Muscle layer of colon (tissue), 2 donors: ENCODE measurements at regions not wholly inside any gene's neighbourhood (a gene's known extent, or its start where the extent isn't known, plus 50 kb on each side); places are given as distances from the start of the nearest gene placed in this dataset.

Experiments used
- H3K27ac ChIP-seq: one replicate; pipeline ENCODE4 v1.7.0; 2013; ENCODE audit warnings: low read depth, mild to moderate bottlenecking, low read length, moderate library complexity
- H3K27me3 ChIP-seq, 2 donors: one replicate each; pipeline ENCODE4 v1.7.0; 2013; ENCODE audit warnings: low read length in 2 of 2, mild to moderate bottlenecking in 2 of 2; ENCODE audit not compliant: insufficient read depth in 2 of 2, control insufficient read depth in 1 of 2
- H3K36me3 ChIP-seq: one replicate; pipeline ENCODE4 v1.7.0; 2013; ENCODE audit warnings: mild to moderate bottlenecking, low read length; ENCODE audit not compliant: insufficient read depth
- H3K4me1 ChIP-seq: one replicate; pipeline ENCODE4 v1.7.0; 2013; ENCODE audit warnings: mild to moderate bottlenecking, low read length; ENCODE audit not compliant: insufficient read depth
- H3K4me3 ChIP-seq, 2 donors: one replicate each; pipeline ENCODE4 v1.7.0; 2013; ENCODE audit warnings: low read length in 2 of 2, low read depth in 1 of 2, mild to moderate bottlenecking in 1 of 2, moderate library complexity in 1 of 2
- H3K9ac ChIP-seq: one replicate; pipeline ENCODE4 v1.7.0; 2013; ENCODE audit warnings: low read length
- H3K9me3 ChIP-seq: one replicate; pipeline ENCODE4 v1.7.0; 2013; ENCODE audit warnings: mild to moderate bottlenecking, low read length
- donor health status: abdominal sarcoma.
- donor health status: Adenocarcinoma of cecum.

DNA sequence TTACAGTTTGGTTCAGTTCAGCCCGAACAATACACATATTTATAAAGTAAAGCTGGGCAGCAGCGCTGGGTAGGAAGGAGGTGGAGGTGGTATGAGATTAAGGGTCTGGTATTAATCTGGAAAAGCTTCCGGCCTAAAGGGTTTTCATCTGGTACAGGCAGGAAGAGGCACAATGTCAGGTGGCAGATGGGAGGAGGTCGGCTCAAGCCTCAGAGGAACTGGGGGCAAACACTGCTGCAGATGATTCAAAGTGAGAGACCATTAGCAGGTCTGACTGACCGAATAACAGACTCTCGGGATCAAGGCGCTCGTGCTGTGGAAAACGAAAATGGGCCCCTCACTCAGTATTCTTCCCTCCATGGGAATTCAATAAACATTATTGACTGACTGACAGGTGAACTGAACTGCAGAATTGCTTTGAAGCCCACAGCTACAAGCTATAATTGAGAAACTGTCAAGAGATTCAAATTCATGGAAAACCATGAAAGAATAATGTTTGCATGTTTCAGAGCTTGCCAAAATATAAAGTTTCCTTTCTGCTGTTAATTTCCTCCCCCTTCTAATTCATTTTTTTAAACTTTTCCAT, 75.3 kb downstream of the TMEM167A start:
- H3K36me3 ChIP-seq = no peaks in the 10 kb centered on the region
- no peaks in the 10 kb centered on the region for H3K4me1 ChIP-seq
- H3K9me3 ChIP-seq = no peaks in the 10 kb centered on the region
- no peak overlapping the region for H3K27ac ChIP-seq
- no peak overlapping the region for H3K9ac ChIP-seq
- no peaks in the 10 kb centered on the region for H3K27me3 ChIP-seq
- H3K4me3 ChIP-seq = no peak overlapping the region

- H3K9me3 ChIP-seq = no peaks in the 10 kb centered on the region
- no peak overlapping the region for H3K4me3 ChIP-seq
- H3K4me1 ChIP-seq = no peaks in the 10 kb centered on the region
- H3K9ac ChIP-seq = no peak overlapping the region
- H3K36me3 ChIP-seq = no peaks in the 10 kb centered on the region
- no peak overlapping the region for H3K27ac ChIP-seq
- no peaks in the 10 kb centered on the region for H3K27me3 ChIP-seq
Measured at GRCh38 chr5:83000922-83001321, 76.3 kb downstream of the TMEM167A start.

- no peaks in the 10 kb centered on the region for H3K36me3 ChIP-seq
- H3K4me3 ChIP-seq = no peak overlapping the region
- no peaks in the 10 kb centered on the region for H3K9me3 ChIP-seq
- no peaks in the 10 kb centered on the region for H3K27me3 ChIP-seq
- no peaks in the 10 kb centered on the region for H3K4me1 ChIP-seq
- no peak overlapping the region for H3K27ac ChIP-seq
- no peak overlapping the region for H3K9ac ChIP-seq
Measured at GRCh38 chr5:83000428-83000827, 76.8 kb downstream of the TMEM167A start.

DNA sequence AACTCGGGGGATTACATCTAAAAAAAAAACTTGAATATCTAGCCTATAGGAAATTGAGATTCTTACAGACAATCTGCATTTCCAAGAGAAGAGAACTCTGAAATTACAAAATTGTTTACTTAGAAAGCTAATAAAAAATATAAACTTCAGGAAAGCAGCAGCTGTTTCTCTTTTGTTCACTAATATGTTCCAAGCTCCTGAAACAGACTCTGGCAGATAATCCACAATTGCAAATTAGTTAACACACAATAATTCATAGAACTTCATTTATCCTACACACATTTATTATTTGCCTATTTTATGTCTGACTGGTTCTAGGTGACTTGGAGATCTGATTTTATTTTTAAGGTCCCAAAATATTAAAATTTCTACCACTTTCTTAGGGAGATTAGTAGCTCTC, 83.8 kb downstream of the TMEM167A start:
- no peak overlapping the region for H3K27ac ChIP-seq
- no peaks in the 10 kb centered on the region for H3K4me1 ChIP-seq
- no peak overlapping the region for H3K4me3 ChIP-seq
- H3K27me3 ChIP-seq = no peaks in the 10 kb centered on the region
- no peak overlapping the region for H3K9ac ChIP-seq
- no peaks in the 10 kb centered on the region for H3K9me3 ChIP-seq
- H3K36me3 ChIP-seq = no peaks in the 10 kb centered on the region

DNA sequence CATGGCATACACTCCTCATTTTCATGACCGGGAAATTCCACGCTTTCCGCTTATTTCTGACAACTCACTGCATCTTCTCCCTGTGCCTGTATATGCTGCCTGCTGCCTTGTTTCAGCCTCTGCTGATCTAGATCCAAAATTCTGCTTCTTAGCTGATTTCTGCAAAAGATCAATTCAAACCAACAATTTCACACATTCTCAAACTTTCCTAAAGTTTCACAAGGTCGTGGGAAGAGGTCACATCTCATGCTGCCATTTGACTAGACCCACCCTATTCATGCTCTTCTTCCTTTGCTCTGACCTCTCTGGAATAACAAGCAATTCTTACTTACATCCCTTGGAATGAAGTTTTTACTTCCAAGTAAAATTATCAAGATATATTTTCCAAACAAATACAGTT, 84.5 kb downstream of the TMEM167A start:
- no peaks in the 10 kb centered on the region for H3K36me3 ChIP-seq
- no peaks in the 10 kb centered on the region for H3K27me3 ChIP-seq
- H3K4me3 ChIP-seq = no peak overlapping the region
- no peaks in the 10 kb centered on the region for H3K4me1 ChIP-seq
- H3K27ac ChIP-seq = no peak overlapping the region
- H3K9ac ChIP-seq = no peak overlapping the region
- no peaks in the 10 kb centered on the region for H3K9me3 ChIP-seq

DNA sequence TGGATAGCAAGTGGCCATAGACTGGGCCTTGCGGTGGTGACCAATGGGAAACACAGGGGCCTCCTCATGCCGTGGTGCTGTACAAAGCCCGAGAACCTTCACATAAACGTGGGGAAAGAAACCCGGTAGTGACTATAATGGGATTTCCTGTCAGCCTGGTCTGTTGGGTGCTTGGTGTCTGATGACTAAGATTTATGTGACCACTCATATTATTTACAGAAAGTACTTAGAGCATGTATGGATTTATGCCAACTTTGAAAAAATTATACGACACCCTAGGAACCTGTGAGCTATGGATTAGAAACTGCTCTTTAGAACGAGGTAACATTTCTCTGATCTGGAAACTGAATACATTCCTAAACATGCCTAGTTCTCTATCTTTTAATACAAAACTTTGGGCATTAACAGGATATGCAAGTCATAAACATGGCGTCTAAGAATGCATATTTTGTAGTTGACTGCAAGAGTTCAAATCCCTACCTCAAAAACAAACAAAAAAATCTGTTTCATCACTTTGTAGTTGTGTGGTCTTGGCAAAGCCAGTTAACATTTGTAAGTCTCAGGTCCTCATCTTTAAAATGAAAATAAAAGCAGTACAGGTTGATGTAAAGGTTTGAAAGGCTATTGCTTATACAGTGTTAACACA, 85.4 kb downstream of the TMEM167A start:
- Histone ChIP-seq H3K4me1 (no peaks in the 10 kb centered on the region), H3K27ac (no peak overlapping the region), H3K27me3 (no peaks in the 10 kb centered on the region), H3K9me3 (no peaks in the 10 kb centered on the region), H3K36me3 (no peaks in the 10 kb centered on the region), H3K4me3 (no peak overlapping the region), H3K9ac (no peak overlapping the region)

DNA sequence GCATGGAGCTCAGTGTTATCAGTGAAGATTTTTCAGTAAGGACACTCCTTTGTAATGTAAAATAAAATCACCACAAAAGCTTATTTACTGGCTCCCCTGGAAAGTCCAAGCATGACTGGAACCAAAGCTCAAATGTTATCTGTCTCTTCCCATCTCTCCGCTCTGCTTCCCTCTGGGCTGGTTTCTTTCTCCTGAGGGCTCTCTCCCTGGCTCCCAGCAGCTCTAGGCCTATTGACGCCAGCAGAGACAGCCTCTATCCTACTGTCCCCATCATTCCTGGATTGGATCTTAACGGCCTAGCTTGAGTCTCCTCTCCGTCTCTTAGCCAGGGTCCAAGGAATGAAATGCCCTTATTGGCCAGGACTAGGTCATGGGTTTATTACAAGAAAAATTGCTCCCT, 86.1 kb downstream of the TMEM167A start:
- Histone ChIP-seq H3K9ac (no peak overlapping the region), H3K9me3 (no peaks in the 10 kb centered on the region), H3K27me3 (no peaks in the 10 kb centered on the region), H3K4me3 (no peak overlapping the region), H3K27ac (no peak overlapping the region), H3K4me1 (no peaks in the 10 kb centered on the region), H3K36me3 (no peaks in the 10 kb centered on the region)

DNA sequence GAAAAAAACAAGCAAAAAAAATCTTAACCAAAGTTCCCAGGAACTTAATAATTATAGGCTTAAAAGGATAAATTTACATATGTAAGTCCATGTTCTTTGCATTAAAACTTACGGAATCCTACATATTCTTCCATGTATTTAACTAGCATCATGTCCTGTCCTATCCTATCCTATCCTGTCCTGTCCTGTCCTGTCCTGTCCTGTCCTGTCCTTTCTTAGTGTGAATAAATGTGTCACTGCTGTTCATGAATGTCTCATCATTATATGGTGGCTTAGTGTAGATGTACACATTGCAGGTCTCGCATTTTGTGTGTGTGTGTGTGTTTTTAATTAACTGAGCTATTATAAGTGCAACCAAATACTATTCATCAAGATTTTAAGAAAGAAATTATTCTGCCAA, 90.0 kb downstream of the TMEM167A start:
- Histone ChIP-seq H3K4me3 (no peak overlapping the region), H3K4me1 (no peaks in the 10 kb centered on the region), H3K36me3 (no peaks in the 10 kb centered on the region), H3K27me3 (no peaks in the 10 kb centered on the region), H3K9me3 (no peaks in the 10 kb centered on the region), H3K9ac (no peak overlapping the region), H3K27ac (no peak overlapping the region)

GRCh38 chr5:82986404-82986803, 90.8 kb downstream of the TMEM167A start:
- Histone ChIP-seq H3K9me3 (no peaks in the 10 kb centered on the region), H3K4me1 (no peaks in the 10 kb centered on the region), H3K9ac (no peak overlapping the region), H3K36me3 (no peaks in the 10 kb centered on the region), H3K4me3 (no peak overlapping the region), H3K27me3 (no peaks in the 10 kb centered on the region), H3K27ac (no peak overlapping the region)

DNA sequence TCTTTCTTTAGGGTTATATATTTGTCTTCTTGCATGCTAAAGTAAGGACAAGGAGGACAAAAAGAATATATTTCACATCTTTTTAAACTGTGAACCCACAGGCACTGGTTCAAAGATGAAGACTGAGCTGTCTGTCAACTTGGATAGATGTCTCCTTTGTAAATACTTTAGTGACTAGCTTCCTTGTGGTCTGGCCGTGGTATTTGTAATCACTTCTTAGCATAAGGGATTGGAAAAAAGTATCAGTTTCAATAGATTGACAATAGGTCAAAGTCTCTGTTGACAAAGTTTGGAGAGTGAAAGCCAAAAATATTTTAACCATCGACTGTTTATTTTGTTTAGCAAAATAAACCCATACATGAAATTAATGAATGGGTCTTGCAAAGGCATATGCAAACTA, 91.4 kb downstream of the TMEM167A start:
- Histone ChIP-seq H3K4me3 (no peak overlapping the region), H3K4me1 (no peaks in the 10 kb centered on the region), H3K36me3 (no peaks in the 10 kb centered on the region), H3K9ac (no peak overlapping the region), H3K27ac (no peak overlapping the region), H3K9me3 (no peaks in the 10 kb centered on the region), H3K27me3 (no peaks in the 10 kb centered on the region)

DNA sequence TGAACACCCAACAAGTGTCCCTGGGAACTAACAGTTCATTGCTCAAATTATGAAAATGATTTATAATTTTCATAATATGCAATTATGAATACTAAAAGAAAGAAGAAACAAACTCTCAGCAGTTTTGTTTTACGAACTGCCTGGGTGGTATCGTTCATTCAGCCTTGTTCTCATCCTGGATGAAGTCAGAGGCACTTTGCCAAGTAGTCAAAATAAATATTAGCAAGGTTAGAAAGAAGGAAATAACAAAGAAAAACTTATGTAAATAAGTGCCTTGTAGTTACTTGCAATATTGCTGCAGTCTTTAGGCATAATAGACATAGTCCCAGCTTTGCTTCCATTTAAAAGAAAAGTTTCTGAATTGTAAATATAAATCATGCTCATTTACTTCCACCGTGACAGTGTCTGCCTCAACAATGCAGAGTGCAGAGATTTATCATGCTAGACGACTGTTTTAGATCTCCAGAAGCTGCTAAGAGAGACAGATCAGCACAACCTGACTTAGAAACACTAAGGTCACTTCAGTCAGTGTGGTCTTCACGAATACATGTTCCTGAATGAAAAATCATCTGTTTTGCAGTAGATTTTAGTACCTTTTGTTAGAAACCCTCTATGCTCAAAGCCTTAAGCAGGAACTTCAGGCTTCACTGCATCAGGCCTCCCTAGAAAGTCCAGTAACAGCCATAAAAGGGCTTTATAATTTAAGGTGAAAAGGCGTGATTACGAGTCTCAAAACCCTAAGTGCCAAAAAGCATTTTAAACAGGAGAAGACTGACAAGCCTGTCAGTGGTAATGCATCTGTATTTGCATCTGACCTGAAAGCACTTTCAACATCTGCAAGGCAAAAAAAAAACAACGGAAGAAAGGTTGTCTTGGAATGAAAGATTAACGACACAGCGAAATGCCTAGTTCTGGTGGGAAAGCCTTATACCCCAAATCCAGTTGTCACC, 92.1 kb downstream of the TMEM167A start:
- Histone ChIP-seq H3K4me3 (no peak overlapping the region), H3K36me3 (no peaks in the 10 kb centered on the region), H3K9ac (no peak overlapping the region)

More for the DNA sequence above, 92.1 kb downstream of the TMEM167A start:
- Histone ChIP-seq H3K9me3 (no peaks in the 10 kb centered on the region), H3K27ac (no peak overlapping the region), H3K4me1 (no peaks in the 10 kb centered on the region), H3K27me3 (no peaks in the 10 kb centered on the region)
